GM21529 (cell line): ENCODE measurements at regions not wholly inside any gene's neighbourhood (a gene's known extent, or its start where the extent isn't known, plus 50 kb on each side); places are given as distances from the start of the nearest gene placed in this dataset.

Source experiments
- ATAC-seq: cut with Tn5 transposase; IDR thresholded peaks from one replicate; pipeline ENCODE4 v1.9.1; 2021; ENCODE audit not compliant: unreplicated experiment

DNA sequence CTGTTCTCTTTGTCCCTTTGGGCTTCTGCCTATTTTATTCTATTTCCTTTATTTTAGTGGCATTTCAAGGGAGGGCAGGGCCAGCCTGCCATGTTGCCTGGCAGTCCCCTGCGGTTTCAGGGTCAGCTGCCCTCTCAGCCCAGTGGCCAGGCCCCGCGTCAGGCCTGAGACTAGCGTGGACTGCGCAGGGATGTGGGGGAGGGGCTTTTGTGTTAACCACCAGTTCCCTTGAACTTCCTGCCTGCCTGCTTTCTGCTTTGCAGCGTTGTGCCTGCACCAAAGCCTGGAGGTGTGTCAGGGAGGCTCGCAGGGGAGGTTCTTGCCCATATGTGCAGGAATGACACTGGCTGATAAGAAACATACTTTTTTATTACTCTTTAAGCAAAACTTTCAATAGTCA lies 157.6 kb downstream of the SLC35B3 start:
- ATAC-seq, result no peak

DNA sequence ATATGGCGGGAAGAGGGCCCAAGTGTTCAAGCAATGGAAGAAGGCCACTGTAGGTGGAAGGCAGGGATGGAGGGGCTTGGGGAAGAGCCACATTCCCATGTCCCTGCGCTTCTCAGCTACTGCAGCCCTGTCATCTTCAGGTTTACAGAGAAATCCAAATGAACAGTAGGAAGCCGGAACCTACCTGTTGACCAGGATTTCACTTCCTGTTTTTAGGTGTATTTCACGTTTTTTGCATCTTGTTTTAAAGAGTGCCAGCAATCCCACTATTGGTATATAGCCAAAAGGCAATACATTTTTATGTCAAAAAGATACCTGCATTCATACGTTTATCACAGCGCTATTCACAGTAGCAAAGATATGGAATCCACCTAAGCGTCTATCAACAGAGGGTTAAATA lies 159.2 kb downstream of the SLC35B3 start:
- no peak for ATAC-seq

DNA sequence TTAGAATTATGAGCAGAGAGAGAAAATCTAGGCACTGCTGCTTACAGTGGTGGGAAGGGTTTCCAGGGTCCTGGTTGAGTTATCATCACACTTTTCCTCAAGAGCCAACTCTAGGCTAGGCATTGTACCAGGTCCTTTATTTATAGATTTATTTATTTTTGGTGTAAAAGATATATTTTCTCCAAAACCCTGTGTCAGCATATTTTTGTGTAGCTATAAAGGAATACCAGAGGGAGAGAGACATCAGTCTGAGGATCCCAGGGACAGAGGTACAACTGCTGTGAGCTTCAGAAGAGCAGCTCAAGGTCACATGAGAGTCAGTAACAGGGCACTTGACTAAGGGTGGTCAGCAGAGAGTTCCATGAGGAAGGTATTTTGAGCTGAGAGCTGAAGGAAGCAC lies 159.7 kb downstream of the SLC35B3 start:
- no peak for ATAC-seq

DNA sequence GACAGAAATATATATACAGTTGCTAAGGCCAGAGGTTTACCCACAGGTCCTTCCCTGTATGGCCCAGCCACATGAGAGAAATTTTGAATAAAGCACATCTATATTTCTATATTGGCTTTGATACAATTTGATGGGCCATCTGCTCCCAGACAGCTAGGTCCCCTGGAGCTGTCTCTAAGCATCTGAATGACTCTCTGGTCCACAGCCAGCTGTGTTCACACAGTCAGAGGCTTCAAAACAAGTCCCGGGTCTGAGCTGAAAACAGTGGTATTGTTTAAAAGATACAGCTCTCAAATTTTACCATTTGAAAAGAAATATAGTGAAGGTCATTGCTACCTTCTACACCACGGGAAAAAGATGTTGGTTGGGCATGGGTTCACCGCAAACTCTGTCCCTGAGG lies 161.1 kb downstream of the SLC35B3 start:
- no peak for ATAC-seq

DNA sequence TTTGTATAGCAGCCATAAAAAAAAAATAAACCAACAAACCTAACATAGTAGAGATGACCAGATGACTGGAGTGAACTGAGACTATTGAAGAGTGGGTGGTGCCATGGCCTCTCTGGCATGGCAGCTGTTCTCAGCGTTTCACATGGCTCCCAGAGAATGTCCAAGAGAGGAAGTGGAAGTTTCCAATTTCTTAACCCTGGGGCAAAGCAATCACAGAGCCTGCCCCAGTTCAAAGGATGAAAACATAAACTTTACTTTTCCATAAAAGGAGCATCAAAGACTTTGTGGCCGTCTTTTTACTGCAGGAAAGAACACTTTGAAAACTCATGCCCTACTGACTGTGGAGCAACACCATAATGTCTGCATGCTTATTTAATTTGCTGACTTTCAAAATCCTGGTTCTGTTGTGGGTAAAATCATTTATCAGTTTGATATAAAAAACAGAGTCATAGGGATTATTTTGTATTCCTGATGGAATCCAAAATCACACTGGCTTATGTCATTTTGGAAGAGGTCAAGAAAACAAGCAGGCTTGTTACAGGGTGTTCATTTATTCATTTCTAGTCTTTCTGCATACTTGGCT lies 165.4 kb downstream of the SLC35B3 start:
- no peak for ATAC-seq

DNA sequence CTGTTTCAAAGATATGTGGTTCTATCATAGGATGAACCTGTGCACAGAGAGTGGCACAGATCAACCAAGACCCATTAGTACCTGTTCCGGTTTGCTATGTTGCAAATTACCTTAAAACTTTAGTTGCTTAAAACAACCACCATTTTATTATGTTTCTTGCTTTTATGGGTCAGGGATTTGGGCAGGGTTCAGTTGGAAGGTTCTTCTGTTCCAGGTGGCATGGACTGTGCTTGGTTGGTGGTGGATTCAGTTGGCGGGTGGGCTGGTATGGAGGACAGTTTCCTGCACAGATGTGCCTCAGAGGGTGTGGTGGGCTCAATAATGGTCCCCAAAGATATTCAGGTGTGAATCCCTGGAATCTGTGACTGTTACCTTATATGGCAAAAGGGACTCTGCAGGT lies 166.3 kb downstream of the SLC35B3 start:
- no peak for ATAC-seq

DNA sequence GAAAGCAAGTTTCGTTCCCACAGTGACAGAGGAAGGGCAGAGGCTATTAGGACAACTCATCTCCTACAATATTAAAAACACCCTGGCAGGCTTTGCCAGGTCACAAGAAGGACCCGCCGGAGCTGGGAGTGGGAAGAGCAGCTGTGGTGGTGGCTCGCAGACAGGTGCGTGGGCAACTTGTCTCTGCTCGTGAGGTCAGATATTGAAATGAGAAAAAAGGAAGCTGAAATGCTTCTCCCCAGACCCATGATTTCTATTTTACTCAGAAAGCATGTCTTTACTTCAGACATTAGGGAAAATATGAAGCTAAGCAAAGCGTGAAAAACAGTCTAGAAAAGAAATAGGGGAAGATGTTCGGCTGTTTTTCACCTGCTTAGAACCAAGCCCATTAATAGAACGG lies 166.3 kb upstream of the EEF1E1 start:
- no peak for ATAC-seq

DNA sequence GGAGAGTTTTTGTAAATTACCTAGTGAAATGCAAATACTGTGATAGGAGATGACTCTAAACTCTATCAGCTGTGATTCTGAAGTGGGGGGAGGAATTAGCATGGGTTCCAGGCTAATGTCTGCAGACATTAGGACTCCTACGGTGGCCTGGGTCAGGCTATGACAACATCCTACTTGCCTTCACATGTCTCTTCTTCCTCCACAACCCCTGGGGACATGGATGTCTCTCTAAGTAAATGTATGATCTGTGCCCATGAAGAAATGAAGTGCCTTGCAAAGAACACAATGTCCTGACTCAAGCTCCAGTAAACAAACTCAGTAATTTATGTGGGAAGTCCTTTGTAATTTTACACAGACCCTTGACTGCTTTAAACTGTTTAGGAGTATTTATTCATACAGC lies 165.8 kb upstream of the EEF1E1 start:
- ATAC-seq, result no peak

DNA sequence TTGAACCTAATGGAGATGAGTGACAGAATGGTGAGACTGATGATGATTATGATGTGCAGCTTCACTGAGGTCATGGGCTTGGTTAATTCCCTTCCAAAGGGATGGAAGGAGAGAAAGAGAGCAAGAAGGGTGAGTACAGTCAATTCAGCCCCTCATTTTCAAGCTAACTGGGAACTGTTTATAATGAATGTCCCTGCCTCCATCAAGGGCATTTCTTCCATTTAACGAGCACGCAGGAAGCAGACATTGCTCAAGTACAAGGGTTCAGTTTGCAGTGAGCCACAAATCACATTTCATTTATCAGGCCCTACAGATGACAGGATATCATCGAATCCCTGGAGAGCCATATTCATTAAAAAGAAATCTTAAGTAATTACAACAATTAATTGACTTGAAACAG lies 158.3 kb upstream of the EEF1E1 start:
- no peak for ATAC-seq

DNA sequence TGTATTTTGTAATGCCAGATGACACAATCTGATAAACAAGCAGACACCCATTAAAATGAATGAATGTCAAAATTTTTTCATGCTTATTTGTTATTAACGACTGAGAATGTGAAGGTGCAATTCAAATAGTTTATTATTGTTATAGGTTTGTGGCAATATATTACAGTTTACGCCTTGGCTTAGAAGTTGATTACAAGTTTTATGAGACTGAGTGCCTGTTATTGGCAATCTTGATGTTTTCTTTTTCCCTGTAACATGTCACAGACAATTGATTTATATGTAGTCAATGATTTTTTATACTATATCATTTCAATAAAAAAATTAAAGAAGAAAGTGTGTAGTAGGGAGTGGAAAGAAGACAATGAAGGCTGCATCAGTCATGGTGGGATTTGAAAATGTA lies 144.1 kb upstream of the EEF1E1 start:
- ATAC-seq, result no peak

DNA sequence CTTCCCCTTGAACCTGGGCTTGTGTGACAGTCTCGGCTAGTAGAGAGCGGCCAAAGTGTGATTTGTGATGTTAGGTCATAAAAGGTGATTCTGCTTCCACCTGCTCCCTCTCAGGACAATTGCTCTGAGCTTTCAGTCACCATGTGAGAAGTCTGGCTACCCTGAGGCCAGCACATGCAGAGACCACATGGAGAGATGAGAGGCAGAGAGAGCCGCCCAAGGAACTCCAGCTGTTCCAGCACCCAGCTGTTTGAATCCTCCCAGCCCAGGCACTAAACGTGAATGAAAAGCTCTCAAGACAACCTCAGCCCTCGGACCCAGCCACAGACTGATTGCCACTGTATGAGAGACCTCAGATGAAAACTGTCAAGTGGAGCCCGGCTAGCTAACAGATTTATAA lies 143.4 kb upstream of the EEF1E1 start:
- no peak for ATAC-seq

DNA sequence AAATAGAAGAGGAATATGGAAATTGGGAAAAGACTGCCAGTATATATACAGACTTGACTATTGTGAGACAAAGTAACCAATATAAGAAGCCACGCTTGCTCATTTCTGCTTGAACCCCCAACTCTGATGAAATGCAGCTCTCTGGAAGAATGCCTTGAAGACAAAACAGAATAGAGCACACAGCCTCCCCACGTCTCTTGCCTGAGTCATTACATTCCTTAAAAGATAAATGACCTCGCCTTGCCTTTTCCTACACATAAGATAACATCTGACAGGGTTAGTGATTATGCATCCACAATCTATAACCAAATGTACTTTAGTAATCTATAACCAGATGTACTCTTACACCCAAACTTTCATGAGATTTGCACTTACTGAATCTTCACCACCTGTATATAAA lies 141.1 kb upstream of the EEF1E1 start:
- ATAC-seq, result no peak

DNA sequence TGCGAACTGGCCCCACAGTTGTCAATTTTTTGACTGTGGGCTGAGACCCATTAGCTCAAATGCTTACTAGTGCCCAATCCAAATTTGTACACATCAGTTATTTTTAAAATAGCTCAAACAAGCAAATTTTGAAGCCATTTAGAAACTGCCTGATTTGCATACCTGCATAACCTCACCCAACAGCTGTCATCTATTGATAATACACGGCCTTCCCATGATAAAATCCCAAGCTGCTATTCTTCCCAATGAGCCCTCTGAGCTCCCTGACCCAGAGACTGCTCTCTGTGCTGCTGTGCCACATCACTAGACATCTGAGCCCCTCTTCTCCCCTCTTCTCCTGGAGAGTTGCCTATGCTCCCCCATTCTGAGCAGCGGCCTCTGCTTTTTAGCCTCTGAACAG lies 140.5 kb upstream of the EEF1E1 start:
- no peak for ATAC-seq

DNA sequence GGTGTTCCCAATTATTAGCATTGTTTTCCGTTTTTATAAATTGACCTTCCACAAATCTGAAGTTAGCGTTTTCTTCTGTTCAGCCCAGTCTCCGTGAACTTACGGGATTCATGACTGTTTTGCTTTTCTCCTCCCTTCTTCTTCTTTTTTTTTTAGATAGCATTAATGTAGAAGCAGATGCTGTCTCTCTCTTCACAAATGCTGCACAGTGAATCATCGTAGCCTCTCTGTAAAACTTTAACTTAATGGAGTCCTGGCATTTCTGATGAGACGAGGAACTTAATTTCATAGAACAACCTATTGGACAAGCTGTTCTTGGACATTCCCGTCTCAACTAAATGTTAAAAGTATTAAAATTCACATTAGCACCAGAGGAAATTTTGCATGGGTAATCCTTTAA lies 138.0 kb upstream of the EEF1E1 start:
- ATAC-seq, result no peak

DNA sequence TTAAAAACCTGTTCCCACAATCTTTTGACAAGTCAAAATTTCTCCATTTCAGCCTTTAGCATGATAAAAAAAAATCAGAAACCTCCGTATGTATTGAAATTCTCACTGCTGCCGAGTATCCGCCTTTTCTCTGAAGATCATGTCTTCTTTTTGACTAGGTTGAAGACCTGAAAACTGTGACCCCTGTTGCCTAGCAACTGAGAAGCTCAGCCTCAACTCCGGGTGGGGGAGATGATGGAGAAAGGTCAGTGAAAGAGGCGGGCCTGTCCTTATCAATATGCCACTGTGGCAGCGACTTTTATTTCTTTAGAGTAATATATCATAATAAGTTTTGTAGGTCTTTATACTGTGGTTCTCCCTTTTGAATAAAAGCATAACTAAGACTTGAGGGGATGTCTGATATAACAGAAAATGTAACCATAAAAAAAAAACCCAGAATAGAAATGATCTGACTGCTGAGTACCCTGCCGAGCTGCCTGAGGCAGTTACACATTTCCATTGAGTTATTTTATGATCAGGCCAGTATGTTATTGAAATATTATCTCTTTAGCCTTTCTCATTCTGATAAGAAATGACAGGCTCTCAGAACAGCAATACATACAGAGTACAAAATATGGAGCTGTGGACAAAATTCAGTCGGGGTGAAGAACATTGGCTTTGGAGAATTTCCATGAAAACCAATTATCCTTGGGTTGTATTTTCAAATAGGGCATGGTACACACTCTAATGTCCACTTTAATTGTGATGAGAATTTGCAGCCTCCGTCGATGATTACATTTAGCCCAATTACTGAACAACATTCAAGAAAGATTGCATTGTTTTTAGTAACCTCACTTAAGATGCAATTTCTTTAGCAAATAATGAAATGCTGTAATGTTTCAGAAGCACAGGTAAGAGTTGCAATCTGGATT lies 136.7 kb upstream of the EEF1E1 start:
- ATAC-seq, result no peak

DNA sequence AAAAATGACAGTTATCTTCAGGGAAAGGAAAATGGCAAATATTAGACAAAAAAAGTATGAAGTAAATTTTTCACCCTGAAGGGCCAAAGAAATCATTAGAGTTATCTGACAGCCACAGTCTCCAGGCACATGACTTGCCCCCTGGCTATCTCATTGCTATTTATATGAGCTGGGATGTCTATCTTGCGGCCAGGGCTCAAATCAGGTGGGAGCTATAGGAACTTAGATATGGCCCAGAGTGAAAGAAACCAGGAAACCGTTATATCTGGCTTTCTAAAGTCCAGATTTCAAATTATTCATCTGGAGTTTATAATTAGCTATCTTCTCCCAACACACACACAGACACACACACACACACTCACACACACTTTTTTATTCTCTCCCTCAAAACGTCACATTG lies 135.3 kb upstream of the EEF1E1 start:
- ATAC-seq, result no peak

DNA sequence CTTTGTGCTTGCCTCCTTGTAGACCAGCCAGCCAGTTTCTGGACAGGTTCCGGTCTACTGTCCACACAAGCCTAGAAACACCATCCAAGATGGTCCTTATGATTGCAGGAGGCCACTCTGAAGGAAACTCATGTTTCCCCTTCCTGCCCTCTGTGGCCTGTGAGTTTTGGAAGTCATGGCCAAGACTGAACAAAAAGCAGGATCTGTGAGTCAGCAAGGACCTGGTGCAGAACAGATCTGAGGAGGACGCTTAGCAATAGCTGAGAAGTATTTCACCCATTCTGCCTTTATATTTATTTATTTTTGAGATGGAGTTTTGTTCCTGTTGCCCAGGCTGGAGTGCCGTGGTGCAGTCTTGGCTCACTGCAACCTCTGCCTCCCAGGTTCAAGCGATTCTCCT lies 134.6 kb upstream of the EEF1E1 start:
- no peak for ATAC-seq

DNA sequence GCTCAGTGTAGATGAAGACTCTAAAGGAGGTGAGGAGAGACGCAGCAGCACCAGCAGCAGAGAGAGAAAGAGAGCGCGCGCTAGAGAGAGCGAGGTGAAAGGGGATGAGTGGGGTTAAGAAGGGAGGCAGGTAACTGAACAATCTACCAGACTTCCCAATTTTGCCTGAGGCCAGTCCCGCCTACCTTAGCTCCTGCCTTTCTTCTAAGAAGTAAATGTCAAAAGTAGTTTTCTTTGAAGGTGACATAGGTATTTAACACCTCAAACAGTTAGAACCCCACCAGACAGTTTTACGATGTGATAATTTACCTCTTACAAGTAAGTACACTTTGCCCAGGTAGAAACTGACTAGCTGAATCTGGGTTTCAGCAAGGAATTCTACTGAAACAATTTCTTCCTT lies 132.0 kb upstream of the EEF1E1 start:
- no peak for ATAC-seq

DNA sequence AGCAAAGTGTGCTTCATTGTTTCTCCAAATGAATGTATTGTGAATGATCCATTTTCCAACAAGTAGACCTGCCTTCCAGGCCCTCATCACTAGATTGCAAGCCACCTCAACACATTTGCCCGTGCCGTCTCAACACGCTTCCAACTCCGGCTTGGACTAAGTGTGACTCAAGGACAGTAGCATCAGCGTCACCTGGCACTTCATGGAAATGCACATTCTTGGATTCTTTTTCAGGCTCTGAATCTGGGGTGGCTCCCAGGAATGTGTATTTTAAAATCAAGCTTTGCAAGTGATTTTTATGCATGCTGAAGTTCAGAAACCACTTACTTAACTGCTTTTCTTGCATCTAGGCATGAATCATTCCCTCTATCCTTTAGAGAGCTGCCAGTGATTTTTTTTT lies 129.6 kb upstream of the EEF1E1 start:
- no peak for ATAC-seq

DNA sequence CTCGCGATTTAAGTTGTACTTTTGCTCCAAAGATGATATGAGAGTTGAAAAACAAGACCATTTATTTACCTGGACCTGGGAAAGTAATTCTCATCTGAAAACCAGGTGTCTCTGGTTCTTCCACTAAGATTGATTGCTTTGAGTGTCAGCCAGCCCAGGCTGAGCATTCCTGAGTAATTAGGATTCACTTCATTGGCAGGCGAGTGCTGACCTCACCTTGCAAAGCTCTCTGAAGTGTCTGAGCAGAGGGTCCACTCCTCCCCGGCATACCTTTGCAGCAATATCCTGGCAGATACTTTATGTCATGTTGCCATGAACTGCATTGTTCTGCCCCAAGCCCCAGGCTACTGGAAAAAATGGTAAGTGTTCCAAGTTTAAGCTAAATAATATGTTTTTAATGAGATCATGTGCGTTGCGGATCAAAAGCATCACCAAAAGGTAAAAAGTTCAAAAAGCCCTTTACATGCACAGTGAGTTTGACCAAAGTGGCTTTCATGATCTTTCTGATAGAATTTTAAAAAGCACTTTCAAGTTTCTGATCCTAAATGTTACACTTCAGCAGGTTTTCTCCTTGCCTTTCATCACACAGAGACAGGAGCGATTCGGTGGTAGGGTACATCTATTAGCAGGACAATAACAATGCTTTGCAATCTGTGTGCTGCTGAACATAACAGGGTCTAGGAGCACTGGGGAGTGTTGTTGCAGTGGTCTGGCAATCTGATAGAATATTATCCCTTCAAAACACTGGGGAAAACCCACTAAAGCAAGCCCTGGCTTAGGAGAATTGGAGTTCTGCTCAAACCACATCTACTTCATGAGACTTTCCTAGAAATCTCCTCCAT lies 127.8 kb upstream of the EEF1E1 start:
- no peak for ATAC-seq

DNA sequence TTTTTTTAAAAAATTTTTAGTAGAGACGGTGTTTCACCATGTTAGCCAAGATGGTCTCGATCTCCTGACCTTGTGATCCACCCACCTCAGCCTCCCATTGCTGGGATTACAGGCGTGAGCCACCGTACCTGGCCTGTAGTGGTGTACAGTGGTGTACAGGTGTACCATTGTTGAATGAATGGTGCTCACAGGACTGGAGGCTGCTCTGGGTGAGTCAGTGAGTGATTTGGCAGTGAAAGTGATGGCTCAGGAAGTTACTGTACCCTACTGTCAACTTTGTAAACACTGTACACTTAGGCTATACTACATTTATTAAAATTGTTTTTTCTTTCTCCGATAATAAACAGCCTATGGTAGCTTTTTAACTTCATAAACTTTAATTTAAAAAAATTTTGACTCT lies 122.8 kb upstream of the EEF1E1 start:
- ATAC-seq, result no peak

DNA sequence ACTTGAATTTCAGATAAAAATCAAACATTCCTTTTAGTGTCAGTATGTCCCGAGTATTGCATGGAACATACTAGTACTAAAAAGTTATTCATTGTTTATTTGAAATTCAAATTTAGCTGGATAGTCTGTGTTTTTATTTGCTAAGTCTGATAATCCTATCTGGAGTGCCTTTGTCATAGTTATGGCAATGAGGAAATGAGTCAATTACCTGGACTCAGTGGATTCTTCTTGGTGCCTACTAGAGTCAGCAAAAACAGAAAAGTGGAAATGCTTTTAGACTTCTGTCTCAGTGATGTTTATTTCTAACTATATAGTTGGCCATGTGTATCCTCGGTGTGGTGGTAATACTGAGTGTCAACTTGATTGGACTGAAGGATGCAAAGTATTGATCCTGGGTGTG lies 121.3 kb upstream of the EEF1E1 start:
- ATAC-seq, result no peak
